AG04449 (cell line): ENCODE measurements at regions not wholly inside any gene's neighbourhood (a gene's known extent, or its start where the extent isn't known, plus 50 kb on each side); places are given as distances from the start of the nearest gene placed in this dataset.

Source experiments
- CTCF ChIA-PET: fragments of 350-600 bp; formaldehyde crosslinking; extraction: SDS; loops from one replicate; lab custom pipeline; 2021; ENCODE audit warnings: antibody characterized with exemption; lab: Yijun Ruan, JAX
- POLR2A ChIA-PET: fragments of 400-600, 350-600 bp; formaldehyde crosslinking; extraction: SDS; loops from one replicate; lab custom pipeline; 2020; ENCODE audit warnings: antibody characterized with exemption, inconsistent platforms; lab: Yijun Ruan, JAX
- DNase-seq: peaks from one replicate; pipeline ENCODE4 v3.0.0-alpha.2; 2010; ENCODE audit warnings: low read depth, low spot score
- H3K4me3 ChIP-seq: 2 replicates; pipeline ENCODE4 v1.5.1; 2011; ENCODE audit warnings: low read depth, mild to moderate bottlenecking, control low read depth, low read length
- CTCF ChIP-seq: IDR thresholded peaks from one replicate; pipeline ENCODE4 v1.5.1; 2011; ENCODE audit warnings: mild to moderate bottlenecking, moderate library complexity, low read length, control low read depth, inconsistent platforms; ENCODE audit not compliant: insufficient read depth; ENCODE audit errors: missing control alignments

- DNase-seq, result no peak
- no peak for TF ChIP-seq CTCF
- ChIA-PET POLR2A (no interaction called here), CTCF (no interaction called here)
- H3K4me3 ChIP-seq, result no peak overlapping the region
Observed at GRCh38 chr1:82700476-82700875, 899.7 kb downstream of the ADGRL2 start.

- DNase-seq, result no peak
- no peak for TF ChIP-seq CTCF
- CTCF ChIA-PET, result no interaction called here
- POLR2A ChIA-PET, result no interaction called here
- no peak overlapping the region for H3K4me3 ChIP-seq
Observed at GRCh38 chr1:82697965-82698364, 897.2 kb downstream of the ADGRL2 start.

- POLR2A ChIA-PET, result no interaction called here
- TF ChIP-seq CTCF, result no peak
- H3K4me3 ChIP-seq, result no peak overlapping the region
- no peak for DNase-seq
- CTCF ChIA-PET, result no interaction called here
Observed at GRCh38 chr1:82695443-82695842, 894.7 kb downstream of the ADGRL2 start.

- ChIA-PET CTCF (no interaction called here), POLR2A (no interaction called here)
- no peak for DNase-seq
- no peak overlapping the region for H3K4me3 ChIP-seq
- no peak for TF ChIP-seq CTCF
Observed at GRCh38 chr1:82690411-82690810, 889.7 kb downstream of the ADGRL2 start.

GRCh38 chr1:82689217-82689616, 888.5 kb downstream of the ADGRL2 start:
- no peak for DNase-seq
- TF ChIP-seq CTCF, result no peak
- no peak overlapping the region for H3K4me3 ChIP-seq
- CTCF ChIA-PET, result no interaction called here
- POLR2A ChIA-PET, result no interaction called here

- CTCF ChIA-PET, result no interaction called here
- no peak for TF ChIP-seq CTCF
- H3K4me3 ChIP-seq, result no peak overlapping the region
- no peak for DNase-seq
- POLR2A ChIA-PET, result no interaction called here
Observed at GRCh38 chr1:82686774-82687173, 886.0 kb downstream of the ADGRL2 start.
